ENCODE measurements at regions not wholly inside any gene's neighbourhood (a gene's known extent, or its start where the extent isn't known, plus 50 kb on each side); places are given as distances from the start of the nearest gene placed in this dataset.
"Not testable (repeated sequence)": the region's sequence is repeated elsewhere in the genome, so short reads cannot be mapped to it uniquely, and the experiment has no call there.

DNA sequence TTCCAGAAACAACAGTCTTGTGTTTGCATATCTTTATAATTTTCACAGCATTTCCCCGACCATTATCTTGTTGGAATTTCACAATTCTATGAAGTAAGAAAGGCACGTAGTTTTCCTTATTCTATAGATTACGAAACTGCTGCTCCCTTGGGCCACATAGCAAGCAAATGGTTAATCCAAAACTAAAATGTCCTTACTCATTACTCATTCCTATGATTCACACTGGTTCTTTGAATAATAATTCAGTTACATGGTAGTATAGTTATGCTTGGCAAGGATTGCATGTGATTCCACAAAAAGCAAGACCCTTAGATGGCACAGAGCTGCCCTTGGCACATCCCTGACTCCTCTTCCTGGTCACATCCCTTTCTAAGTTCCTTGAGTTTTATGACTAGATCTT is 51.2 kb downstream of the OR13H1 start:
- no peak for DNase-seq (ENCODE audit: low read depth in 1 of 2, low spot score in 1 of 2)

DNA sequence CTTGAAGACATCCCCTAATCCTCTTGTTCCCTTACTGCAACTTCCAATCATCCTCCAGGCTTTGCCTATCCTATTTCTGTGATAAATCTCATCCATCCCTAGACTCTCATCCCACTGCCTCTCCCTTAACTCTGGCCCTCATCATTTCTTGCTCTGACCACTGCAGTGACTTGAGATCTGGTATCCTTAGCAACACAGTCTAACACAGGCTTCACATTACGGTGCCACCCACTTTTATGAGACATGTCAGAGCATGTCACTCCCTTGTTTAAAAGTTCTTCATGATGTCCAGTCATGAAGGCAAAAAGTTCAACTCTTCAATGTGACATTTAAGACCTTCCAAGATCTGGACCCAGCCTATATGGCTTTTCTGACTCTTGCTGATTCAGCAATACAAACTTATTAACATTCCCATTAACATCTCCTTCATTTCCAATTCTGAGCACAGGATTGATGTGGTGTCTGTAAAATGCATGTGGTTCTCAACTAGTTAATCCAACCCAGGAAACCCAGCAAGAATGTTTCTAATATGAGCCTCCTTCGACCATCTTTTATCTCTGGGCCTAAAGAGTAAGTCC is 64.0 kb downstream of the OR13H1 start:
- no peak for DNase-seq (ENCODE audit: low read depth in 1 of 2, low spot score in 1 of 2)

DNA sequence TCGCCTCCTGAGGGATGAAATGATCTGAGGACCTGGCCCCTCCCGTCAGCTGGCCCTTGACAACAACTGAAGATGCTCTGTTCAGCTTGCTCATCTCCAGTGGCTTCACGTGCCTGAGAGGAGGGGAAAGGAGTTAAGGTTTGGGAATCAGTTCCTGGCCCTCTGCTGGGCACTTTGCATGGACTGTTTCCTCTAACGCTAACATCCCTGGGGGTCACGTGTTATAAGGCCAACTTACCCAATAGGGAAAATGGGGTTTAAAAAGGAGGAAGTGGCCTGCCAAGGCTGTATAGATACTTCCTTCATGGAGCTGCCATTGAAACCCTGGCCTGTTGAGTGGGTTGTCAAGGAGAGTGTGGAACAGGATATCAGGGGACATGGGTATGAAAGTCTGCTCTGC is 65.6 kb downstream of the OR13H1 start:
- no peak for DNase-seq (ENCODE audit: low read depth in 1 of 2, low spot score in 1 of 2)

DNA sequence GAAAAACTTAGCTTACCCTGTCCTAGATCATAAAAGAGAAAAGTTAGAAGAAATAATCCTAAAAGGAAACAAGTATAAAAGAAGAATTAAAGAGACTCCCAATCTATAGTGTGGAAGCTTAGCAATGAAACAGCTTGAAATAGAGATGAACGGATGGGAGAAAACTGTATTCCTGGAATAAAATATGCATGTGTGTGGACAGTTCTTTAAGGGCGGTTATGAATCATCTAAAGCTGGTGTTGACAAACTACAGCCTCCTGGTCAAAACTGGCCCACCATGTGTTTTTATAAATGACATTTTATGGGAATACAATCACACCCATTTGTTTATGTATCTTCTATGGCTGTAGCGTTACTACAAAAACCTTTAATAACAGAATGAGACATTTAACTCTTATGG is 69.4 kb downstream of the OR13H1 start:
- no peak for DNase-seq (ENCODE audit: low read depth in 1 of 2, low spot score in 1 of 2)

DNA sequence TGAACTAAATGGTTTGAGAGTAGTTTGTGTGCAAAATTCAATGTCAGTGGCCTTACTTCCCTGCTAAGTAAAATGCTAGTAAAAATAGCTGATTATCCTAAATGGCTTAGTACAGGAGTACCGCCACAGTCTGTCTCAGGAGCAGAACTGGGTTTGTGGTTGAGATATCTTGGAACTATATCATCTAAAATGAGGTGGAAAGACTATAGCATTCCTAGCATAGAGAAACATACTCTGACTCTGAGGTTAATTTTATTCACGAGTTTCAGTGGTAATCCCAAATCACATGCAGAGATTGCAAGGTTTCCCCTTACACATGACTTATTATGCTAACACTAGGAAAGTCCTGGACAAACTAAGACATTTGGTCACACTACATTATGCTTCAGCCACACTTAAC is 70.4 kb downstream of the OR13H1 start:
- no peak for DNase-seq (ENCODE audit: low read depth in 1 of 2, low spot score in 1 of 2)

DNA sequence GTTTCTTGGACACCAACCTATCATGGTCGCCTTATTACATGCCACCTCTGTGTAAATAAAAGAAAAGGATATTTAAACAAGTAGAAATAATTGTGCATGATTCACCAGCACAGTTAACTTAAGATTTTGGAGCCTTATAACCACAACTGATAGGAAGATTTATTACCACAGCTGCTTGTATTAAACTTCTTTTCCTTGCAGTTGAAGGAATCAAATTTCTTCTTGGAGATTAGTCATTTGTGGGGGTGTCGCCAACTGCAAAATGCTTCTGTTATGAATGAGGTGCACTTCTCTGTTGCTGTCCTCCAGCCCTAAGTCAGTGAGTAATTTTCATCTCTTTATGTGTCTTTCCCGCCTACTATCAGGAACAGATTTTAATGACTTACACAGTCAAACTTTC is 73.3 kb downstream of the OR13H1 start:
- DNase-seq (ENCODE audit: low read depth in 1 of 2, low spot score in 1 of 2): no peak

DNA sequence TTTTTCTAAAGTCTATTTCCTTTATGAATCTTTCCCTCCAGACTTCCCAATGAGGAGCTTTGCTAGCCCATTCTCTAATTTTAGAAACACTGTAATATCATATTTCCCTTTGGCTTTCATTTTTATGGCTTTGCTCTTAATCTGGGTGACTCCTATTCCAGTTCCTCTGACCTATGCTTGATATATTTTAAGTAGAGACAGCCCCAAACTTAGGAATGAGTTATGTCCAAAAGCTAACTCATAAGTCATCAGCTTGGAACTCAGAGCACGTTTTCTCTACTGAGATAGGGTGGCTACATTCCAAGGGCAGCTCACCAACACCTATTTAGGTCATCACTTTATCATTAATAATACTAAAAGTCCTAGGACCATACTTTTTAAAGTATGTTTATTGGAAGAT is 77.8 kb downstream of the OR13H1 start:
- no peak for DNase-seq (ENCODE audit: low read depth in 1 of 2, low spot score in 1 of 2)

DNA sequence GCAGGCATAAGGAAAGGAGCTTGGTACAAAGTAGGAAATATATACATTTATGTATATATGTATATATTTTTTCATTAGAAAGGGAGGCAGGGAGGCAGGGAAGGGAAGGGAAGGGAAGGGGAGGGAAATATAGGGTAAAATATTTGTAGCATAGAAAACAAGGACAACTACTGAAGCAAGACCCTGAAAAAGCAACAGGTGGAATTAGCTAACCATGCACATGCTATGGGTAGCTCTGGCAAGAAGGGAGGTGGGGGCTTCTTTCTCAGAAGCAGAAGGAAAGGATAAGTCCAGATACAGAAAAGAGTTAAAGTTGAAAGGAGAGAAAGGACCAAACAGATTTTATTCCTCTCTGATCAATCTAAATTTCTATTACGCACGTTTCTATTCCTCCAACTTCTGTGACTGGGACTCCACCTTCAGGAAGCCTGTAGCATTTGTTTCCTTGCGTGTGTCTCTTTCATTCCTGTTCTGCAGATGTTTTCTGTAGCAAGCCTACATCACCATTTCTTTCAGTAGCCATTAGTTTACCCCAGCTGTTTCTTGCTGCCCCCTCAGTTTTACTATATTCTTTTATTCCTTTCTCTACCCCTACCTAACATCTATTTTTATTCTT is 82.9 kb downstream of the OR13H1 start:
- DNase-seq (ENCODE audit: low read depth in 1 of 2, low spot score in 1 of 2): no peak

DNA sequence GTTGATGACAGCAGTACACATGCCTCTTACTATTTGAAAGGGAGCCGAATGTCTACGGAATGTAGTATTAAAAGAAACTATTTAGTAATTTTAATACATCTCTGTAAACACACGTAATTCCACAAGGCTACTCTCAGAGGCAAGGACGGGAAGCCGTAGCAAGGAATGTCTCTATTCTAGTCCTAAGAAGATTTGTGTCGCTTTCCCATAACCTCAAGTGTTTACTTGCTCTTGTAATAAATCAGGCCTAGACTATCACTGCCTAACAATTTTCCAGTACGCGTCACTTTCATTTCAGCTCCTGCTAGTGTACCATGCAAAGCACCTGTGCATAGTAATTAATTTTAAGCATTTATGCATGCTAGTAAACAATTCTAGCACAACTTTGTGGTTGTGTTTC is 86.7 kb downstream of the OR13H1 start:
- DNase-seq (ENCODE audit: low read depth in 1 of 2, low spot score in 1 of 2): no peak

DNA sequence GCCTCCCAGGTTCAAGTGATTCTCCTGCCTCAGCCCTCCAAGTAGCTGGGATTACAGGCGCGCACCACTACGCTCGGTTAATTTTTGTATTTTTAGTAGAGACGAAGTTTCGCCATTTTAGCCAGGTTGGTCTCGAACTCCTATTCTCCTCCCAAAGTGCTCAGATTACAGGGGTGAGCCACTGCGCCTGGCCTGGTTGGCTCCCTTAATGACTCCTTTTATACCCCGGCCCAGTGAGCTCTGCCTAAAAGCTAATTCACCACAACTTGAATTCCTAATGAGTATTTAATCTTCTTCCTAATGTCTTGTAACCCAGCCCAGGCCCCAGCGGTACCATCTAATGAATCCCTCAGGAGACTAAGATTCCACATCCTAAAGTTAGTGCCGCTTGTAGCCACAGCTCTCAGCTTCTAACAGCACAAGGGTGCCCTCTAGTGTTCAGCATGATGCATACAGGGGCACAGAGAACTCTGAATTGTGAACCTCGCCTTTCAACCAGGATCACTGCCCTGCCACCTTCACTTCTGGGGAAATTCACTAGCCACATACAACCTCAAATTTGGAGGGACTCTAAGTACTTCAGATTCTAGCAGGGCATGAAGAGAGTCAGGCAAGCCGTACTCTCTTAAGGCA is 89.5 kb downstream of the OR13H1 start:
- DNase-seq (ENCODE audit: low read depth in 1 of 2, low spot score in 1 of 2): peak in 1 of 2 donors; percentile 1

DNA sequence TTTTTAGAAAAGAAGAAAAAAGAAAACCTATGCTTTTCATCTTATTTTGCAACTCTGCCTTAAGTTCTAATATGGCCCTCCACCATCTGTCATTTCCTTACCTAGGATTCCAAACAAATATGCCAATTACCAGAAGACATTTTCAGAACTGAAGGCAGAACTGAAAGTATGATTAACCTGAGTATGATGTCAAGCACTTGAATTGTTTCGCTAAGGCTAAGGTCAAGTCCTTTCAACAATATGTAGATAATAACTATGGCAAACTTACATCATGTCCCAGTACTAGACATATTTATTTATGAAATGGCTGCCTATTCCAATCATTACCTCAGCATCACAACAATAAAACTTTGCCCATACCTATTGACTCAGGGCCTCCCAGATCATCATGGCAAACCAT is 91.0 kb downstream of the OR13H1 start:
- no peak for DNase-seq (ENCODE audit: low read depth in 1 of 2, low spot score in 1 of 2)

DNA sequence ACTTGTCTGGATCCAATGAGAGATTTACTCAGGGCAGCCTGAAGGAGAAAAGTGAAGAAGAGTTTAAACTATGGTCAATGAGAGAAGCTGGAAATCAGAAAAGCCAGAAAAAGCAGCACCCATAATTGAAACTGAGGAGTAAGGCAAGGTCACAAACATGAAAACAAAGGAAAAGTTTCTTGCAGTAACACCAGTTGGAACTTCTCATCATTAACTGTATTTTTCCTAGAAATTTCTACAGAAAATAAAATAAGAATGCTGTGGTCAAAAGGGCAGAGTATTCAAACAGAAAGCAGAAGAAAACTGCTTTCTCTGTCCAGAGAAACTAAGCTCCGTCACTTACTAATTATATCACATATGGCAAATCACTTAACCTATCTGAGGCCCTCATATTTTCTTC is 102.2 kb downstream of the OR13H1 start:
- DNase-seq (ENCODE audit: low read depth in 1 of 2, low spot score in 1 of 2): no peak

DNA sequence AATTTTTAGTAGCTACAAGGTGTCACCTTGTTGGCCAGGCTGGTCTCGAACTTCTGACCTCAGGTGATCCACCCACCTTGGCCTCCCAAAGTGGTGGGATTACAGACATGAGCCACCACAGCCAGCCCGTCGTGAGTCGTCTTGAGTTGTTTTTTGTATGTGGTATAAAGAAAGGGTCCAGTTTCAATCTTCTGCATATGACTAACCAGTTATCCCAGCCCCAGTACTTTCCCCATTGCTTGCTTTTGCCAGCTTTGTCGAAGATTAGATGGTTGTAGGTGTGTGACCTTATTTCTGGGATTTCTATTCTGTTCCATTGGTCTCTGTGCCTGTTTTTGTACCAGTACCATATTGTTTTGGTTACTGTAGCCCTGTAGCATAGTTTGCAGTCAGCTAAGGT is 105.9 kb downstream of the OR13H1 start:
- DNase-seq (ENCODE audit: low read depth in 1 of 2, low spot score in 1 of 2): no peak

DNA sequence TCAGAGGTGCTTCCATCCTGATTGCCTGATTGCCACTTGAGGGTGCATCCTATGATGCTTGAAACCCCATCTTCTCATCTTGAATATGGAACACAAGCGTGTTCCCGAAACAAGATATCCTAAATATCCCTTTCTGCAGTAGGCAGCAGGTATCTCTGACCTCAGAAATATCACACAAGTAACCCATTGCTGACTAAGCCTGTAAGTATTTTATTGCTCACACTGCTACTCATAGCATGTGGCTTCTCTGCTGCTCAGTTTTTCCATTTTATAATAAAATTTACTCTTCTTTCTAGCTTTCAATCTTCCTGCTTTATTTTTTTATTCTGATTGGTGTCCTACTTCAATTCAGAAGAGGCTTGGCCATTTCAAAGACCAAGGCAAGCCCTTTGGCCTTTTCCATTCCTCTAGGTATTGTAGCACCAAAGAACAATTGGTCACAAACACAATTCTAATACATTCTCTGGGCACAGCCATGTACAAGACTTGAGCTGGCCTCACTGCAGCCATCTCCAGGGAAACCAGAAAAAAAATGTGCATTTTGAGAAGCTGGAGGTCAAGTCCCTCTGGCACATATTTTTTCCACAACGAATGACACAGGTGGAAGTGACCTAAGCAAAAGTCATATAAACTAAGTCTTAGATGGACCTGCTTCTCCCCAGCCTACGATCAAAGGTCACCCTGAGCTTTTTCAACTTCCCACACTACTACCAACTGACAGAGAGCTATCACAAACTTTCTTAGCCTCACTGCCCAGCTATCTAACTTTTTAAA is 107.0 kb downstream of the OR13H1 start:
- no peak for DNase-seq (ENCODE audit: low read depth in 1 of 2, low spot score in 1 of 2)

DNA sequence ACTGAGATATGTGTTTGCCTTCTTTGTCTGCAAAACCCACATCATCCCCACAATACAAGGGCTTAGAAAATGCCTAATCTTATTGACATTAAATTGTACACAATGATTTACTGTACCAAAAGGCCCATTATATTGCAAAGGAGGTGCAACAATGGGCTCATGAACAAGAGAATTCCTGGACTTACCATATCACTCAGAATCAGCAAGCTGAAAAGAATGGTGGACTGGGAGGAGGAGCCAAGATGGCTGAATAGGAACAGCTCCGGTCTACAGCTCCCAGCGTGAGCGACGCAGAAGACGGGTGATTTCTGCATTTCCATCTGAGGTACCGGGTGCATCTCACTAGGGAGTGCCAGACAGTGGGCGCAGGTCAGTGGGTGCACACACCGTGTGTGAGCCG is 119.9 kb downstream of the OR13H1 start:
- DNase-seq (ENCODE audit: low read depth in 1 of 2, low spot score in 1 of 2): not testable (repeated sequence)

DNA sequence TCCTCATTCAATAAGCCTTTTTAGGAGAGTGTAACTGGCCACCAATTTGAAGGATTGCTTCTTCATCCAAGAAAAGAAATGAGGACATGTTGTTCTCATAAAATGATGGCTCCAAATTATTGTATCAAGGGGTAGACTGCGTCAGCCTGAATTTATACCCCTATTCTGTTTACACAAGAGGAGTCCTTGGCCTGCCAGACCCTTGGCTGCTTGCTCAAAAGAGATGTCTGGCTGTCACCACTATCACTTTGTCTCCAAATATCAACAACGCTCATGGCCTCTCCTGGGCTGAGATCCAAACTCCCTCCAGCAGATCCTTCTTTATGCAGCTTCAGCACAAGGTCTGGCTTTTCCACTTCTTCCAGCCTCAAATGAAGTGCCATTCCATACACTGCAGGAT is 127.9 kb downstream of the OR13H1 start:
- no peak for DNase-seq (ENCODE audit: low read depth in 1 of 2, low spot score in 1 of 2)

DNA sequence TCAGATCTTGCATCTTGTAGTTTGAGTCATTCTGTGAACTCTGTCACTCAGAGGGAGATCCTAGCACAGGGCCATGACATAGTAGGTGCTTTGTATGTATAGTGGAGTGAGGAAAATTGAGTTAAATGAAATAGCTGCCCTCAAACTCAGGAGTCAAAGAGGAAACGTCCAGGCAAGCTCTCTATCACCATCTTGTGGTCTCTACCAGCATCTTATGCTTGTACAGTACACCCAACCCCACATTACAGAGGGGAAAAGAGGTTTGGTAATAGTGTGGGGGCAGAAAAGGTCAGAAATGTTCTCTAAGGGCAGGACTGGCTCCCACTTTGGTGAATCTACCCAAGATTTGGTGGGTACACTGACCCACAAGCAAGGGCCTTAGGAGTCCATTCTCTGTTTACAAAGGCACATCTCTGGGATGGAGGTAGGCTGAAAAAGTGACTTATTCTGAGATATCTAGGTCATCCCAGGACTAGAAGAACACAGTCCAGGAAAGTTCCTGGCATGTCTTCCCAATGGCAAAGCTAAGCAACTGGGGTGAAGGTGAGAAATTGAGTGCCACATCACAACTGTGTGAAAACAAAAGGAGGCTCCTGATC is 131.8 kb downstream of the OR13H1 start:
- no peak for DNase-seq (ENCODE audit: low read depth in 1 of 2, low spot score in 1 of 2)

DNA sequence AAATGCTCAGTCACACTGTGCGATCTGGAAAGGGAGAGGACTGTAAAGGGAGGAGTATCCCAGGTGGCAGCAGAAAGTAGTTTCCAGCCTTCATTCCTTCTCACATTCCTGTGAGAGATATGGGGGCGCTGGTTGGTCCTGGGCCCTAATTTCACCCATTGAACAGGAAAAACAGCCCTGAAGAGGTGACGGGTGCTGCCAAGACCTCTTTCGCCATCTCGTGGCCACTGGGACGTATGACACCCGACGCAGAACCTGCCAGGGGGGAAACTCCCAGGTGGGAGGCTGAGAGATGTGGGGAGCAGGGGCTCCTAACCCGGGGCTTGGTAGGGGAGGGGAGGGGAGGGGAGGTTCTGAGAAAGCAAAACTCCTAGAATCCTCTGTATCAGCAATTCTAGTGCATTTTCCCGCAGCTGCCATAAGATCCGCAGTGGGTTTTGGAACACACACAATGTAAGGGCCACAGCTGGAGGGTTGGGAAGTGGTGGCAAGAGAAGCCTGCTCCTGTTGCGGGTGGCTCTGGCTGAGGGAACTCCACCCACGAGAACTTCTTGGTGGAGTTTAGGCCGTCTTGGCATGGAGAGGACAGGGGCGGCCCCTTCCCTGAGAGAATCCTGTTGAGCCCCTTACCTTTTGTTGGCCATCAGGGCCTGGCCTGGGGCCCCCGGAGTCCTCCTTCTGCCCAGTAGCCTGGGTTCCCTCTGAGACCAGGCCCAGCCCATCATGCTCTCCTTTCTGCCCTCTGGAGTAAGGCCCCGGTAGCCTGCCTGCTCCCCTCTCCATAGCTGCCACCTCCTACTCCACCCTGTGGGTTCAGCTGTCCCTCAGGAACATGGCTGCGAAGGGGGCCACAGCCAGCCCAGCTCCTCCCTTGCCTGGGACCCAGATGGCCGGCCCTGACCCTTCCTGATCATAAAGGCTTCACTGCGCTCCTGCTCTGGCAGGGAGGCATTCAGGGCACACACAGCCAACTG is 134.1 kb downstream of the OR13H1 start:
- DNase-seq (ENCODE audit: low read depth in 1 of 2, low spot score in 1 of 2): peak in 1 of 2 donors; percentile 5

DNA sequence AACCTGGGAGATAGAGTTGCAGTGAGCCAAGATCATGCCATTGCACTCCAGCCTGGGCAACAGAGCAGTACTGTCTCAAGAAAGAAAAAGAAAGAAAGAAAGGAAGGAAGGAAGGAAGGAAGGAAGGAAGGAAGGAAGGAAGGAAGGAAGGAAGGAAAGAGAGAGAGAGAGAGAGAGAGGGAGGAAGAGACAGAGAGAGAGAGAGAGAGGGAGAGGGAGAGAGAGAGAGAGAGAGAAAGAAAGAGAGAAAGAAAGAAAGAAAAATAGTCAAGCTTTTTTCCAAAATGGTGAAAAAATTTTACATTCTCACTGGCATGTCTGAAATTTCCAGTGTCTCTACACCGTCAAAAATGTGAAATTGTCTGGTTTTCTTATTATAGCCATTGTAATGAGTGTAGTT is 138.9 kb downstream of the OR13H1 start:
- DNase-seq (ENCODE audit: low read depth in 1 of 2, low spot score in 1 of 2): not testable (repeated sequence)

DNA sequence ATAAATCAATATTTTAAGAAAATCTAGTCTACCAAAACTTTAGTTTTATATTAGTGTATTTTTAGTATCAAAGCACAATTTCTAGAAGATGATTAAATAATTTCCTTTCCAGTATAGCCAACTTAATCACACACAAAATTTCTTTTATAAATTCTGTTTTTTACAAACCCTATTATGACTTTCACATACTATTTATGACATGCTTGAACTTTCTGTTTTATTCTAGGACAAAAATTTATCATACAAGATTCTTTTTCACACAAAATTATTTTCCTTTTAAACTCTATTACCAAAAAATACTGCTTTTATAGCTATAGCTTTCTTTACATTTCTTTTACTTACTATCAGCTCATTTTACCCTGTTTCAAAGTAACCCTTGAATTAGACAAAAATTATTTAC is 149.5 kb downstream of the OR13H1 start:
- no peak for DNase-seq (ENCODE audit: low read depth in 1 of 2, low spot score in 1 of 2)

DNA sequence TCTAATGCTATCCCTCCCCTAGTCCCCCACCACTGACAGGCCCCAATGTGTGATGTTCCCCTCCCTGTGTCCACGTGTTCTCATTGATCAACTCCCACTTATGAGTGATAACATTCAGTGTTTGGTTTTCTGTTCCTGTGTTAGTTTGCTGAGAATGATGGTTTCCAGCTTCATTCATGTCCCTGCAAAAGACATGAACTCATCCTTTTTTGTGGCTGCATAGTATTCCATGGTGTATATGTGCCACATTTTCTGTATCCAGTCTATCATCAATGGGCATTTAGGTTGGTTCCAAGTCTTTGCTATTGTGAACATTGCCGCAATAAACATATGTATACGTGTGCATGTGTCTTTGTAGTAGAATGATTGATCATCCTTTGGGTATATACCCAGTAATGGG is 153.1 kb downstream of the OR13H1 start:
- DNase-seq (ENCODE audit: low read depth in 1 of 2, low spot score in 1 of 2): not testable (repeated sequence)
